GM12878 (cell line): ENCODE measurements at regions not wholly inside any gene's neighbourhood (a gene's known extent, or its start where the extent isn't known, plus 50 kb on each side); places are given as distances from the start of the nearest gene placed in this dataset.

ENCODE experiments used
- ATAC-seq: fragments of 200-7000 bp; cut with Tn5 transposase; 3 replicates; pipeline ENCODE4 v1.9.1; 2020; ENCODE audit warnings: mild to moderate bottlenecking, moderate library complexity
- BruUV-seq: library from RNA; stranded (reverse); fragments of 400-500 nt; replicated peaks from 2 replicates; lab custom pipeline; 2021; lab: Mats Ljungman, UMichigan
- CTCF ChIA-PET: fragments of 300-600 bp; sonication (Branson Sonifier 250); formaldehyde crosslinking; extraction: SDS; loops from one replicate; lab custom pipeline; 2021; ENCODE audit warnings: inconsistent platforms; lab: Yijun Ruan, JAX
- POLR2A ChIA-PET: fragments of 350-600 bp; formaldehyde crosslinking; extraction: SDS; loops from one replicate; lab custom pipeline; 2021; ENCODE audit warnings: inconsistent platforms; lab: Charles Lee
- RAD21 ChIA-PET: fragments of 300-600 bp; sonication (Branson Sonifier 250); formaldehyde crosslinking; loops from one replicate; lab custom pipeline; 2023; ENCODE audit warnings: antibody characterized with exemption; ENCODE audit not compliant: unreplicated experiment; lab: Charles Lee
- SMC1A ChIA-PET: fragments of 300-600 bp; sonication (Branson Sonifier 250); formaldehyde crosslinking; loops from one replicate; lab custom pipeline; 2023; ENCODE audit not compliant: unreplicated experiment, uncharacterized antibody; lab: Charles Lee
- DNase-seq: peaks from one replicate; pipeline ENCODE4 v3.0.0-alpha.2; 2011; ENCODE audit warnings: low read depth, low spot score
- FAIRE-seq: peaks from 3 replicates; lab custom pipeline; 2011; peaks lifted over from hg19 to GRCh38; lab: Jason Lieb, UNC
- H2AFZ ChIP-seq: 2 replicates; pipeline ENCODE4 v1.6.0; 2011; ENCODE audit warnings: low read depth, low read length, control low read depth; ENCODE audit not compliant: control insufficient read depth
- H3K27ac ChIP-seq: 2 replicates; pipeline ENCODE4 v1.5.1; 2011; ENCODE audit warnings: control low read depth; ENCODE audit not compliant: control insufficient read depth, insufficient read depth
- H3K27me3 ChIP-seq, 2 experiments: replicated peaks in 1 of 2; 2 replicates each; pipeline versions ENCODE4 v1.6.0 to v1.6.1; 2011; ENCODE audit warnings: low read length in 1 of 2; ENCODE audit not compliant: control insufficient read depth in 2 of 2, insufficient read depth in 2 of 2
- H3K36me3 ChIP-seq, 2 experiments: 2 replicates each; pipeline ENCODE4 v1.5.1; 2011; ENCODE audit warnings: low read length in 1 of 2; ENCODE audit not compliant: control insufficient read depth in 2 of 2, insufficient read depth in 2 of 2
- H3K4me1 ChIP-seq: 2 replicates; pipeline ENCODE4 v1.6.1; 2011; ENCODE audit warnings: mild to moderate bottlenecking, low read length, moderate library complexity, mixed read lengths; ENCODE audit not compliant: control insufficient read depth, insufficient read depth
- H3K4me2 ChIP-seq: 2 replicates; pipeline ENCODE4 v1.6.0; 2011; ENCODE audit warnings: control low read depth; ENCODE audit not compliant: control insufficient read depth, insufficient read depth
- H3K4me3 ChIP-seq: fragments of 200-600 bp; sonication (generic); 2 replicates; pipeline ENCODE4 v1.5.1; 2016
- H3K79me2 ChIP-seq: 2 replicates; pipeline ENCODE4 v1.6.0; 2011; ENCODE audit warnings: low read length; ENCODE audit not compliant: control insufficient read depth, insufficient read depth
- H3K9ac ChIP-seq: 2 replicates; pipeline ENCODE4 v1.8.0; 2011; ENCODE audit warnings: low read length, control low read depth, mixed read lengths; ENCODE audit not compliant: control insufficient read depth, insufficient read depth
- H3K9me3 ChIP-seq: replicated peaks from 3 replicates; pipeline ENCODE4 v1.5.1; 2011; ENCODE audit warnings: mild to moderate bottlenecking, low read length; ENCODE audit not compliant: control insufficient read depth, insufficient read depth
- H4K20me1 ChIP-seq: 2 replicates; pipeline ENCODE4 v1.6.0; 2011; ENCODE audit not compliant: control insufficient read depth, insufficient read depth
- BCLAF1 ChIP-seq: fragments of 450-650 bp; IDR thresholded peaks from 2 replicates; pipeline ENCODE4 v1.6.1; 2017; ENCODE audit warnings: antibody characterized with exemption, mild to moderate bottlenecking, moderate library complexity
- CEBPZ ChIP-seq: fragments of 150-350 bp; IDR thresholded peaks from 2 replicates; pipeline ENCODE4 v1.6.1; 2016; ENCODE audit warnings: low read depth, low read length
- FOXK2 ChIP-seq: fragments of 450-650 bp; IDR thresholded peaks from 2 replicates; pipeline ENCODE4 v1.6.1; 2017; ENCODE audit warnings: mild to moderate bottlenecking, moderate library complexity
- SUZ12 ChIP-seq: fragments of 200-600 bp; sonication (generic); IDR thresholded peaks from one replicate; pipeline ENCODE4 v1.6.1; 2018; ENCODE audit warnings: antibody characterized with exemption, mild to moderate bottlenecking; ENCODE audit not compliant: unreplicated experiment
- TCF12 ChIP-seq: IDR thresholded peaks from 2 replicates; pipeline ENCODE4 v1.6.1; 2011; ENCODE audit warnings: low read depth, mild to moderate bottlenecking, low read length
- ZNF274 ChIP-seq: IDR thresholded peaks from one replicate; pipeline ENCODE4 v1.8.0; 2011; ENCODE audit not compliant: insufficient read length, insufficient read depth
- WGBS: methylation state at CpG from one replicate; pipeline ENCODE4 v1.1.6; 2016; ENCODE audit warnings: low lambda C conversion rate; ENCODE audit not compliant: insufficient replicate concordance, insufficient coverage; ENCODE audit errors: missing lambda C conversion rate; 5-methylcytosine and 5-hydroxymethylcytosine counted together
- in situ Hi-C: fragments of 300-500 bp; cut with MboI; formaldehyde crosslinking; loops from 9 replicates; pipeline ENCODE4 v1.14.3; 2018; ENCODE audit warnings: mixed read lengths
- intact Hi-C: fragments of 100-400 bp; cut with micrococcal nuclease; formaldehyde crosslinking; loops from one replicate; pipeline ENCODE4 v1.14.2; 2022; ENCODE audit not compliant: unreplicated experiment

- CTCF ChIA-PET, result interaction anchor here (0.8 kb wide), 1 partner anchor 11 kb away, joined by 5 read pairs; no protein-coding TSS in a partner anchor
- DNase-seq (no peak), FAIRE-seq (no peak), ATAC-seq (no peak)
- H3K36me3 ChIP-seq, result no peaks in the 10 kb centered on the region
- POLR2A ChIA-PET, result no interaction called here
- no peak overlapping the region for H3K4me3 ChIP-seq
- SMC1A ChIA-PET, result interaction anchor here (1.3 kb wide), 1 partner anchor 11 kb away, joined by 3 read pairs; no protein-coding TSS in a partner anchor
- in situ Hi-C loops (no loop called here), intact Hi-C loops (no loop called here)
- no peaks in the 10 kb centered on the region for H3K9me3 ChIP-seq
- 0 out of 4 replicates have a peak, but pooled peaks cover 0 to 3% of the 10 kb centered on the region in 2 experiments for H3K27me3 ChIP-seq
- no peaks in the 10 kb centered on the region for H4K20me1 ChIP-seq
- H2AFZ ChIP-seq, result no peak overlapping the region
- RAD21 ChIA-PET, result no interaction called here
- 3% methylated on average over 2 of the region's 2 CpGs for WGBS
- H3K9ac ChIP-seq, result no peak overlapping the region
- no peaks in the 10 kb centered on the region for H3K79me2 ChIP-seq
- H3K4me2 ChIP-seq, result no peak overlapping the region
- no TSS peak for BruUV-seq
- TF ChIP-seq ZNF274 (no peak), TCF12 (no peak), FOXK2 (no peak), BCLAF1 (no peak), SUZ12 (no peak), CEBPZ (no peak)
- no peaks in the 10 kb centered on the region for H3K4me1 ChIP-seq
- H3K27ac ChIP-seq, result no peak overlapping the region
These were observed 657.7 kb upstream of the TBL1XR1 start for GRCh38 chr3:177855021-177855420.
